GM12865 (cell line): ENCODE measurements at regions not wholly inside any gene's neighbourhood (a gene's known extent, or its start where the extent isn't known, plus 50 kb on each side); places are given as distances from the start of the nearest gene placed in this dataset.
"Not testable (repeated sequence)": the region's sequence is repeated elsewhere in the genome, so short reads cannot be mapped to it uniquely, and the experiment has no call there.

ENCODE experiments used
- DNase-seq: peaks from one replicate; pipeline ENCODE4 v3.0.0; 2010; ENCODE audit warnings: low read depth
- H3K4me3 ChIP-seq: 2 replicates; pipeline ENCODE4 v1.5.1; 2011; ENCODE audit warnings: mild to moderate bottlenecking, low read depth, low read length, control low read depth
- TF ChIP-seq, protein P1 (sequence below): IDR thresholded peaks from 2 replicates; pipeline ENCODE4 v1.5.1; 2011; ENCODE audit warnings: low read length, control low read depth, low read depth, inconsistent platforms; ENCODE audit not compliant: insufficient read depth; ENCODE audit errors: missing control alignments

DNA sequence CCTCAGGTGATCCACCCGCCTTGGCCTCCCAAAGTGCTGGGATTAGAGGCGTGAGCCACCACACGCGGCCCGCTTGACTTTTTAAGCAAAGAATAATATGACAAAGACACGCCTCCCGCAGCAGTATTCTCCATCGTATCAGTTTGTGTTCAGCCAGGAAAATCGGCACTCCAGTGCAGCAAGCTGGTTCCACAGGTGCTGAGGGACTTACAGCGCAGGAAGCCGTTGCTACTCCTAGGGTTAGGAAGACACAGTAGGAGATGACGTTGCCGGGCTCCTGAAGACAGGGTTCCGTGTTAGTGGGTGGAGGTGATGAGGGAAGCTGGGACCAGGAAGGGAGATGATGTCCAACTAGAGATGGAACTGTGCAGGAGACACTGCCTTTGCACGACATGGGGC lies 65.8 kb upstream of the CECR2 start:
- TF ChIP-seq, protein P1, sequence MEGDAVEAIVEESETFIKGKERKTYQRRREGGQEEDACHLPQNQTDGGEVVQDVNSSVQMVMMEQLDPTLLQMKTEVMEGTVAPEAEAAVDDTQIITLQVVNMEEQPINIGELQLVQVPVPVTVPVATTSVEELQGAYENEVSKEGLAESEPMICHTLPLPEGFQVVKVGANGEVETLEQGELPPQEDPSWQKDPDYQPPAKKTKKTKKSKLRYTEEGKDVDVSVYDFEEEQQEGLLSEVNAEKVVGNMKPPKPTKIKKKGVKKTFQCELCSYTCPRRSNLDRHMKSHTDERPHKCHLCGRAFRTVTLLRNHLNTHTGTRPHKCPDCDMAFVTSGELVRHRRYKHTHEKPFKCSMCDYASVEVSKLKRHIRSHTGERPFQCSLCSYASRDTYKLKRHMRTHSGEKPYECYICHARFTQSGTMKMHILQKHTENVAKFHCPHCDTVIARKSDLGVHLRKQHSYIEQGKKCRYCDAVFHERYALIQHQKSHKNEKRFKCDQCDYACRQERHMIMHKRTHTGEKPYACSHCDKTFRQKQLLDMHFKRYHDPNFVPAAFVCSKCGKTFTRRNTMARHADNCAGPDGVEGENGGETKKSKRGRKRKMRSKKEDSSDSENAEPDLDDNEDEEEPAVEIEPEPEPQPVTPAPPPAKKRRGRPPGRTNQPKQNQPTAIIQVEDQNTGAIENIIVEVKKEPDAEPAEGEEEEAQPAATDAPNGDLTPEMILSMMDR = no peak
- H3K4me3 ChIP-seq = no peak overlapping the region

DNA sequence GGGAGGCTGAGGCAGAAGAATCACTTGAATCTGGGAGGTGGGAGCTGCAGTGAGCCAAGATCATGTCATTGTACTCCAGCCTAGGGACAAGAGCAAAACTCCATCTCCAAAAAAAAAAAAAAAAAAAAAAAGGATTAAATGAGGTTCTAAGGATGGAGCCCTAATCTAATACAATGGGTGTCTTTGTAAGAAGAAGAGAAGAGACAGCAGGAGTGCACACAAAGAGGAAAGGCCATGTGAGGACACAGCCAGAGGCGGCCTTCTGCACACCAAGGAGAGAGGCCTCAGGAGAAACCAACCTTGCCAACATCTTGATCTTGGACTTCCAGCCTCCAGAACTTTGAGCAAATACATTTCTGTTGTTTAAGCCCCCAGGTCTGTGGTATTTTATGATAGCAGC lies 66.6 kb upstream of the CECR2 start:
- TF ChIP-seq, protein P1 = no peak
- no peak for DNase-seq
- H3K4me3 ChIP-seq = no peak overlapping the region

More for the DNA sequence above, 65.8 kb upstream of the CECR2 start:
- no peak for DNase-seq

DNA sequence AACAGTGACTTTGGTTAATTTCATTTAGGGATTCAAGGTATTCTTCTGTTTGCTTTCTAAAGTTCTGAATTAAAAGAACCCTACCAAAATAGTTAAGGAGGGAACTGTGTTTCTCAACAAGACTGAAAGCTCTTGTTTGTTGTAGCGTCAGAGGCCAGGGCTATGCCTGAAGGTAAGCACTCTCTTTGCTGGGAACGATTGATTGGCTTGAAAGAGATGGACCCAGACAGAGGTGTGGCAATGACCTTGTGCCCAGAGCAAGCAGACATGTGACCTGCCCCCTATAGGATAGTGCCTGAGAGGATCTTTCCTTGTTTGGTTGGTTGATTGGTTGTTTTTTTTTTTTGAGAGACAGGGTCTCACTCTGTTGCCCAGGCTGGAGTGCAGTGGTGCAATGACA lies 68.3 kb upstream of the CECR2 start:
- no peak overlapping the region for H3K4me3 ChIP-seq
- TF ChIP-seq, protein P1 = no peak
- no peak for DNase-seq

DNA sequence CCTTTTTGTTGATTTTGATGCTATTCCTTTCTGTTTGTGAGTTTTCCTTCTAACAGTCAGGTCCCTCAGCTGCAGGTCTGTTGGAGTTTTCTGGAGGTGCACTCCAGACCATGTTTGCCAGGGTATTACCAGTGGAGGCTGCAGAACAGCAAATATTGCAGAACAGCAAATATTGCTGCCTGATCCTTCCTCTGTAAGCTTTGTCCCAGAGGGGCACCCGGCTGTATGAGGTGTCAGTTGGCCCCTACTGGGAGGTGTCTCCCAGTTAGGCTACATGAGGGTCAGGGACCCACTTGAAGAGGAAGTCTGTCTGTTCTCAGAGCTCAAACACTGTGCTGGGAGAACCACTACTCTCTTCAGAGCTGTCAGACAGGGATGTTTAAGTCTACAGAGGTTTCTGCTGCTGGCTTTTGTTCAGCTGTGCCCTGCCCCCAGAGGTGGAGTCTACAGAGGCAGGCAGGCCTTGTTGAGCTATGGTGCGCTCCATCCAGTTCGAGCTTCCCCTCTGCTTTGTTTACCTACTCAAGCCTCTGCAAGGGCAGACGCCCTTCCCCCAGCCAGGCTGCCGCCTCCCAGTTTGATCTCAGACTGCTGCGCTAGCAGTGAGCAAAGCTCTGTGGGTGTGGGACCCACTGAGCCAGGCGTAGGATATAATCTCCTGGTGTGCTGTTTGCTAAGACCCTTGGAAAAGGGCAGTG lies 70.3 kb upstream of the CECR2 start:
- DNase-seq, H3K4me3 ChIP-seq: not testable (repeated sequence)

DNA sequence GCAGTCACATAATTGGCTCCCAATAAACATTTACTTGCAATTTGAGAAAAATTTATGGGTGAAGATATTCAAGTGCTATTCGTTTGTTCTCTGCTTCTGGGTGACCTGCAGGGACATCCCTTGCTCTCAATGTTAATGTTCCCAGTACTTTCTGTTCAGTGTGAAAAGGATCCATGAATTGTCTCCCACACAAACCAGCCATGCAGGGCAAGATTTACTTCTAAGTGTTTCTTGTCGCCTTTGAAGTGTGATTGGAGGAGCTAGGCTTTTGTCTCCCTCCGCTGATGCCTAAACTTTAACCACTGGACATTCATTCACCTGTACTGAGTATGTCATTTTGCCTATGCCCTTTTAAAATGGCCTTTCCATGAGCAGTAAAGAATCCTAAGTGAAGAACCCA lies 66.4 kb upstream of the ADA2 start:
- TF ChIP-seq, protein P1 = no peak
- no peak for DNase-seq
- H3K4me3 ChIP-seq = no peak overlapping the region

DNA sequence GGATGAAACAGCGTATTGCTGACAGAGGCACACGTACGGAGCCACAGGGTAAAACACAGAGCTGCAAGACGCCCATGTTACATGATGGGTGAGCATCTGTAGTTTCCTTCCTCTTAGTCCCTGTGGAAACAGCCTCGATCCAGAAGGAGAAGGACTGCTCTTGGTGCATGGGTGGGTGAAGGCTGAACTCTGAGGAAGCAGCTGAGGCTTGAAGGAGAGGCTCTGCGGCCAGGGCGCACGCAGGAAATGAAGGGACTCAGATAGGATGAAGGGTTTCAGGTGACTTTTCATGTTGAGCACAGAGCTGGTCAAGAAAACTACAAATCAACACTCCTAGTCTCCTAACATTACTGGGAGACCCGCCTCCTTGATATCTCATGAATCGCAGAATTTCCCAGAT lies 65.7 kb upstream of the ADA2 start:
- TF ChIP-seq, protein P1 = no peak
- no peak for DNase-seq
- no peak overlapping the region for H3K4me3 ChIP-seq

DNA sequence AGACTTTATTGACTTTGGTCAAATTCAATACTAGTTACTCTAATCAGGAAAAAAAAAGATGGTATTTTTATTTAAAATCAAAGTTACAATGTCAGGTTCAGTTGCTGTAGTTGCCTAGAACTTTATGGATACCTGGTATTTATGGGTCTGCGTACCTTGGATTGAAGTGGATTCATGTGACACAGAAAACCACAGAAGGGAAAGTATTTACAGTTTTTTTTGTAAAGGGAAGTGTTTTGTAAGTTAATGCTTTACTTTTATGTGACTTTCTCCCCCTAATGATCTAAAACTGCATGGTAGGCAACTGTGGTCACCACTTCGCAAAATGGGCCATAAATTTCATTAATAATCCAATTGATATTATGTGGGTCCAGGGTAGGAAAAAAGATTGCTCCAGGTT lies 65.2 kb upstream of the ADA2 start:
- no peak for DNase-seq
- TF ChIP-seq, protein P1 = no peak
- H3K4me3 ChIP-seq = no peak overlapping the region

DNA sequence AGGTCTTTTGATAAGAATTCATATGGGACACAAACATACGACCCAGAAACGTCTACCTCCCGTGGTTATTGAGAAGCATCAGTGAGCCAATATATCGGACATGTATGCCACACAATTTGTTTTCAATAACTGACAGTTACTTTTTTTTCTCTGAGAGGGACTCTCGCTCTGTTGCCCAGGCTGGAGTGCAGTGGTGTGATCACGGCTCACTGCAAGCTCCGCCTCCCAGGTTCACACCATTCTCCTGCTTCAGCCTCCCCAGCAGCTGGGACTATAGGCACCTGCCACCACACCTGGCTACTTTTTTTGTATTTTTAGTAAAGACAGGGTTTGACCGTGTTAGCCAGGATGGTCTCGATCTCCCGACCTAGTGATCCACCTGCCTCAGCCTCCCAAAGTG lies 64.6 kb upstream of the ADA2 start:
- H3K4me3 ChIP-seq, DNase-seq: not testable (repeated sequence)
